Activated CD8-positive, alpha-beta T cell treated with anti-CD3 and anti-CD28 coated beads, Interleukin-2, amount 10 ng/mL, durations not matched to agents 7 days and 5 days (primary cell): ENCODE measurements at regions not wholly inside any gene's neighbourhood (a gene's known extent, or its start where the extent isn't known, plus 50 kb on each side); places are given as distances from the start of the nearest gene placed in this dataset.
"Not testable (repeated sequence)": the region's sequence is repeated elsewhere in the genome, so short reads cannot be mapped to it uniquely, and the experiment has no call there.

ENCODE experiments used
- ATAC-seq: fragments of 150-1000 bp; cut with Tn5 transposase; one replicate; pipeline ENCODE4 v1.10.0; 2021; ENCODE audit warnings: moderate library complexity
- CTCF ChIA-PET: fragments of 350-600 bp; sonication (Branson Sonifier 250); formaldehyde crosslinking; loops from one replicate; lab custom pipeline; 2021; ENCODE audit warnings: antibody characterized with exemption; lab: Charles Lee
- POLR2A ChIA-PET: fragments of 350-600 bp; sonication (Branson Sonifier 250); formaldehyde crosslinking; loops from one replicate; lab custom pipeline; 2021; ENCODE audit warnings: antibody characterized with exemption; lab: Charles Lee
- DNase-seq: peaks from one replicate; pipeline ENCODE4 v3.0.0-alpha.2; 2020
- H3K27ac Mint-ChIP-seq: one replicate; pipeline ENCODE4 v1.8.0; 2021; ENCODE audit warnings: mild to moderate bottlenecking, mixed read lengths
- H3K27me3 Mint-ChIP-seq: one replicate; pipeline ENCODE4 v1.8.0; 2021; ENCODE audit warnings: low read depth, mixed read lengths
- H3K36me3 Mint-ChIP-seq: one replicate; pipeline ENCODE4 v1.8.0; 2021; ENCODE audit warnings: low read depth, mixed read lengths
- H3K4me1 Mint-ChIP-seq: one replicate; pipeline ENCODE4 v1.8.0; 2021; ENCODE audit warnings: low read depth, mixed read lengths
- H3K4me3 Mint-ChIP-seq: one replicate; pipeline ENCODE4 v1.8.0; 2021; ENCODE audit warnings: mild to moderate bottlenecking, mixed read lengths
- H3K9me3 Mint-ChIP-seq: one replicate; pipeline ENCODE4 v1.8.0; 2022; ENCODE audit warnings: mixed read lengths; ENCODE audit not compliant: insufficient read depth

DNA sequence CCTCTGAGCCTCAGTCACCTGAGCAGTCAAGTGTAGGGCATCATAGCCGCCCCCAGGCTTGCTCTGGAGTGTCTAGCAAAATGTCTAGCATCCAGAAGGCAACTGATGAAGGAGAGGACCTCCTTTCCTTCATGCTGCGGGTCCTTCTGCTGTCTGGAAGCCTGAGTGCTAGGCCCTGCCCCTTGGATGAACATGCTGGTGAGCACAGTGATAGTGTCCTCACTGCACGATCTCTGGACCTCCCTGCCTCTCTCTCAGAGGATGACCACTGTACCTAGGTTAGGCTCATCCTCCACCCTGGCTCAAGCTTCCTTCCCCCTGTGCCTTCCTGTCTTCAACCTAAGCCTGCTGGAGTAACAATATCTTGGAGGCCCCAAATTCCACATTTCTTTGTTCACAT is 128.6 kb downstream of the TENT5C start:
- peaks cover 9% of the 10 kb centered on the region for H3K4me1 Mint-ChIP-seq
- H3K4me3 Mint-ChIP-seq: peak overlapping the region; percentile 29
- H3K9me3 Mint-ChIP-seq: peaks cover 1% of the 10 kb centered on the region
- H3K27ac Mint-ChIP-seq: peak overlapping the region; percentile 33
- ATAC-seq (peak; percentile 8), DNase-seq (no peak)
- peaks cover 6% of the 10 kb centered on the region for H3K27me3 Mint-ChIP-seq
- POLR2A ChIA-PET: no interaction called here
- CTCF ChIA-PET: interaction anchor here (1.1 to 4.2 kb wide), 3 partner anchors 21 to 200 kb away, joined by 4 to 23 read pairs (median 5); no protein-coding TSS in a partner anchor
- H3K36me3 Mint-ChIP-seq: no peaks in the 10 kb centered on the region

DNA sequence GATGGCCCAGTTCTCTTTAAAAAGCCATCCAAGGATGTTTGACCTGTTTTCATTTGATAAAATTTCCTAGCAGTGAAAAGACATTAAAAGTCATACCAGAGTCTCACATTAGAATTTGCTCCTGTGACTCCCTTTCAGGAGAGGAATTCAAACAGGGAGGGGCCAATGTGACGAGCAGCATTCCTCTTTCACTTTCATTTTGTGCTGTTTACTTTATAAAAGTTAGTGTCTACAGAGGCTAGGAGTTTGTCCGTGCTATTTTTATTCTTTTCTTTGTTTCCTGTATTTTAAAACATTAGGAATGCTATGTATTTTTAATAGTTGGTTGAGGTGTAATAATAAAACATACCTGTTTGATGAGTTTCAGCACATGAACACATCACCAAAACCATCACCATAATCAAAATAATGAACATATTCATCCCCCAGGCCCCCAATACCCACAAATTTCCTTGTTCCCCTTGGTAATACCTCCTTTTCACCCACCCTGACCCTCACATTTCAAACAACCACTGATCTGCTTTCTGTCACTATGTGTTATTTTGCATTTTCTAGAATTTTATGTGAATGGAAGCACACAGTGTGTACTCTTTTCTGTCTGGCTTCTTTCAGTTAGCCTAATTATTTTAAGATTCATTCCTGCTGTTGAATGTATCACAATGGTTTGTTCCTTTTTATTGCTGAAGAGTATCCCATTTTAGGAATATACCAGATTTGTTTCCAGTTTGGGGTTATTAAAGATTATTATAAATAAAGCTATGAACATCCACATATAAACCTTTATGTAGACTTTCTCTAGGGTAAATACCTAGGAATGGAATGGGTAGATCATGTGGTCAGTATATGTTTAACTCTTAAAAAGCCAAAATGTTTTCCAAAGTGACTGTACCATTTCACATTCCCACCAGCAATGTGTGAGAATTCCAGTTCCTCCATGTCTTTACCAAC is 129.5 kb downstream of the TENT5C start:
- ChIA-PET POLR2A (no interaction called here), CTCF (interaction anchor here (0.7 to 4.2 kb wide), 4 partner anchors 20 to 201 kb away, joined by 3 to 23 read pairs (median 4); no protein-coding TSS in a partner anchor)
- ATAC-seq: peak; percentile 89
- Mint-ChIP-seq H3K27me3 (peaks cover 3% of the 10 kb centered on the region), H3K36me3 (no peaks in the 10 kb centered on the region), H3K4me3 (peak overlapping the region; percentile 71), H3K27ac (peak overlapping the region; percentile 89), H3K4me1 (peaks cover 9% of the 10 kb centered on the region), H3K9me3 (no peaks in the 10 kb centered on the region)
- DNase-seq: peak; percentile 58

DNA sequence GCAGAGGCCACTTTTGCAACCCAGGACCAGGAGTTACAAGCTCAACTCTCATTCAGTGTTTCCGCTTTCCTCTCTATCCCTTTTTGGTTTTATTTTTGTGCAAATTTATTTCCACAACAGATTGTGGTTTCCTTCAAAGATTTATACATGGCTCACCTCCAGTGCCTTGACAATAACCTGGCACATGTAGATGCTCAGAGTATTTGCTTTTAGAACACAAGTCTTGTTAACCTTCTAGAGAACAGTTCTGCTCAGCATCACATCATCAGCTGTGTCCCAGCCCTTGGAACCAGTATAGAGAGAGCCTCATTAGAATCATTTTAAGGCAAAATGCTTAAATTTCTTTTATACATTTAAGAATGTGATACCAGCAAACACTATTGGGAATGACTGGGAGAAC is 133.7 kb downstream of the TENT5C start:
- Mint-ChIP-seq H3K4me1 (peaks cover 8% of the 10 kb centered on the region), H3K9me3 (no peaks in the 10 kb centered on the region), H3K36me3 (no peaks in the 10 kb centered on the region), H3K27ac (no peak overlapping the region), H3K27me3 (peaks cover 19% of the 10 kb centered on the region), H3K4me3 (no peak overlapping the region)
- ATAC-seq (no peak), DNase-seq (no peak)
- CTCF ChIA-PET: interaction anchor here (0.7 to 1.1 kb wide), 3 partner anchors 15 to 205 kb away, joined by 3 to 8 read pairs (median 4); no protein-coding TSS in a partner anchor
- POLR2A ChIA-PET: no interaction called here

DNA sequence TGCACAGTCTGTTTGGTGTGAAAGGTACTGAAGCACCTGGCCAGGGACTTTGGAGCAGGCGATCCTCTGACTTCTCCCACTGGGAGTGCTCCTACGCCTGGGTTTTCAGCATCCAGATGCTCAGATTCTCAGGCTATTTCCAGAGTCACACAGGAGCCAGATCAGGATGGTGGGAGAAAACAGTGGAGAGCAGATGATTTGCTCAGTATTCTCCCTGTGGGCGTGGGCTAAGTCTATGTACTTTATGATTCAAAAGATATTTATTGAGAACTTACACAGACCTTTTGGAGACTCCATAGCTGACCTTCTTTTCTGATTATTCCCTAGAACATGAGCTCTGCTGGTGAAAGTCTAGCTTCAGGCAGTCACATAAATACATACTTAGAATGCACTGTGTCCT is 134.6 kb downstream of the TENT5C start:
- Mint-ChIP-seq H3K36me3 (no peaks in the 10 kb centered on the region), H3K9me3 (peaks cover under 1% of the 10 kb centered on the region), H3K4me3 (no peak overlapping the region), H3K27me3 (peaks cover 24% of the 10 kb centered on the region), H3K4me1 (peaks cover under 1% of the 10 kb centered on the region), H3K27ac (no peak overlapping the region)
- no peak for DNase-seq
- ATAC-seq: no peak
- CTCF ChIA-PET: interaction anchor here (0.8 to 1.5 kb wide), 4 partner anchors 13 to 206 kb away, joined by 3 to 7 read pairs (median 4); no protein-coding TSS in a partner anchor
- POLR2A ChIA-PET: no interaction called here

DNA sequence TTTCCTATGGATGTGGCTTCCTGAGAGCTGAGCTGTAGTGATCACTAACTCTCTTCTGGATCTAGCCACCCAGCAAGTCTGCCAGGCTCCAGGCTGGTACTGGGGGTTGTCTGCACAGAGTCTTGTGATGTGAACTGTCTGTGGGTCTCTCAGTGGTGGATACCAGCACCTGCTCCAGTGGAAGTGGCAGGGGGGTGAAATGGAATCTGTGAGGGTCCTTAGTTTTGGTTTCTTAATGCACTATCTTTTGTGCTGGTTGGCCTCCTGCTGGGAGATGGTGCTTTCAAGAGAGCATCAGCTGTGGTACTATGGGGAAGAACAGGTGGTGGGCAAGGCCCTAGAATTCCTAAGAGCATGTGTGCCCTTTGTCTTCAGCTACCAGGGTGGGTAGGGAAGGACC is 140.7 kb downstream of the TENT5C start:
- H3K36me3 Mint-ChIP-seq, H3K9me3 Mint-ChIP-seq, H3K4me1 Mint-ChIP-seq, H3K4me3 Mint-ChIP-seq, ATAC-seq, DNase-seq, H3K27ac Mint-ChIP-seq, POLR2A ChIA-PET: not testable (repeated sequence)
- CTCF ChIA-PET: interaction anchor here (1.7 kb wide), 1 partner anchor 11 kb away, joined by 4 read pairs; no protein-coding TSS in a partner anchor
- H3K27me3 Mint-ChIP-seq: peaks cover 46% of the 10 kb centered on the region

DNA sequence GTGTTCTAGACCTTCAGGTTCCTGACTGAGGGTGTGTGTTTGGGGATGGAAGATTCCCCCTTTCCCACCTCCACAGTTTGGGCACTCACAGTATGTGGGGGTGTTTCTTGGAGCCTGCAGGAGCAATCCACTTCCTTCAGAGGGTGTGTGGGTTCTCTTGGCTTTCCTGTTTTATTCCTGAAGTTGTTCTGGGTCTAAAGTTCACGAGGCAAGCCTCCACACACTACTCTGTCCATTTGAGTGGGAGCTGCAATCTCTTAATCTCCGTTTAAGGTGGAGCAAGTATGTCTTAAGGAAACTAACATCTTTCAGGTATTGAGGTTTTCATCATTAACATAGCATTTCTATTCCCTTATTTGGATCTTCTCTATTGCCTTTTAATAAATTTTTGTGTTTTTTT is 141.8 kb downstream of the TENT5C start:
- ChIA-PET CTCF (interaction anchor here (1.7 kb wide), 1 partner anchor 10 kb away, joined by 4 read pairs; no protein-coding TSS in a partner anchor), POLR2A (no interaction called here)
- H3K36me3 Mint-ChIP-seq: no peaks in the 10 kb centered on the region
- H3K27me3 Mint-ChIP-seq: peaks cover 42% of the 10 kb centered on the region
- no peak overlapping the region for H3K27ac Mint-ChIP-seq
- peaks cover 9% of the 10 kb centered on the region for H3K9me3 Mint-ChIP-seq
- H3K4me1 Mint-ChIP-seq: no peaks in the 10 kb centered on the region
- ATAC-seq (no peak), DNase-seq (no peak)
- no peak overlapping the region for H3K4me3 Mint-ChIP-seq

DNA sequence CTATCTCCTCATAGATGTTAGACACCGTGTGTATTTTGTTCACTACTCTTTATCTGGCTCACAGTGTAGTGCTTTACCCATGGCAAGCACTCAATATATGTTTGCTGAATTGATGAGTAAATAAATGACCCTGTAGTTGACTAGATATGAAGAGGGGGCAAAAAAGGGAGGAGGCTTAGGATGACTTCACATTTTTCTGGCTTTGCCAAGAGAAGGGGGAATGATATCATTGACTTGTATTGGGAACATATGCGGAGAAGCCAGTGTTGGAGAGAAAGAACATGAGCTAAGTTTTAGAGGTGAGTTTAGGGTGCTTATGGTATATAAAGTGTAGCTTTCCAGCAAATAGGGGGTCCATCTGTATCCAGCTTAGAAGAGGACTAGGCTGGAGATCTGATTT is 145.5 kb downstream of the TENT5C start:
- POLR2A ChIA-PET: no interaction called here
- ATAC-seq: no peak
- Mint-ChIP-seq H3K4me3 (no peak overlapping the region), H3K27ac (no peak overlapping the region), H3K36me3 (no peaks in the 10 kb centered on the region), H3K27me3 (peaks cover 24% of the 10 kb centered on the region), H3K9me3 (peaks cover under 1% of the 10 kb centered on the region), H3K4me1 (peaks cover 9% of the 10 kb centered on the region)
- no peak for DNase-seq
- CTCF ChIA-PET: interaction anchor here (10.3 kb wide), 1 partner anchor 212 kb away, joined by 320 read pairs; no protein-coding TSS in a partner anchor

DNA sequence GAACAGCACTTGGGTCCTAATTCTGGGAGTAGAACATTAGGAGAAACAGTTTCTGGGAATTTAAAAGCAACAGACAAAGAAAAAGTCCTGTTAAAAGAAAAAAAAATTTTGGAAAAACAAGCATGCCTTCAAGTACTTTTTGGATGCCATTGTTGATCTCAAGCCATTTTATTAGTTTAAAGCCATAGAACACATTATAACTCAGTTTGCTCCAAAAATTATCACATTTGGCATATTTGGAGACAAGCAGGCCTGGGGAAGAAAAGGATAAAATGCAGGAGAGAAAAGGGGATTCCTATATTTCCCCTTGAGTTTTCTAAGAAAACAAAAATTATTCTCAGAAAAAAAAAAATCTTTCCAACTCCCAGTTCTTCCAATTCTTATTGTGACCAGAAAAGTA is 146.8 kb downstream of the TENT5C start:
- ATAC-seq: no peak
- POLR2A ChIA-PET: no interaction called here
- DNase-seq: no peak
- Mint-ChIP-seq H3K4me3 (no peak overlapping the region), H3K4me1 (peaks cover 9% of the 10 kb centered on the region), H3K9me3 (no peaks in the 10 kb centered on the region), H3K36me3 (no peaks in the 10 kb centered on the region), H3K27me3 (peaks cover 34% of the 10 kb centered on the region), H3K27ac (no peak overlapping the region)
- CTCF ChIA-PET: interaction anchor here (0.6 to 10.3 kb wide), 9 partner anchors 20 to 242 kb away, joined by 3 to 320 read pairs (median 4); no protein-coding TSS in a partner anchor

DNA sequence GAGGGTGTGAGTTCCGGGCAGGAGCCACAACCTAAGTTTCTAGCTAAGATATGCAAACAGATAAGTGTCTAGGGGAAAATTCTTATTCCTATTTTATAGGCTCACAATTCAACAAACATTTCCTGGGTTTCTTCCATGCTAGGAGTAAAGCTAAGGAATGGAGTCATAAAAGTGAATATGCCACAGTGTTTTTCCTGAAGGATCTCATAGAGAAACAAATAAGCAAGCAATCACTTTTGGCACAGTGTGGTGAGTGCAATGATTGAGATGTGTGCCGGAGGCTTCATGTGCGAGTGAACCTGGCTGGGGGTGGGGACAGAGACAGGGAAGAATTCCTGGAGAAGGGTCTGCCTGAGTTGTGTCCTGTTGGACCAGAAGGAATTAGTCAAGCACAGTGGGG is 147.4 kb downstream of the TENT5C start:
- no peak for ATAC-seq
- H3K4me1 Mint-ChIP-seq: peaks cover 10% of the 10 kb centered on the region
- H3K36me3 Mint-ChIP-seq: no peaks in the 10 kb centered on the region
- ChIA-PET POLR2A (interaction anchor here (1.3 kb wide), 1 partner anchor 219 kb away, joined by 4 read pairs; no protein-coding TSS in a partner anchor), CTCF (interaction anchor here (0.6 to 10.3 kb wide), 45 partner anchors 8 to 340 kb away, joined by 3 to 320 read pairs (median 5); no protein-coding TSS in a partner anchor)
- DNase-seq: no peak
- H3K4me3 Mint-ChIP-seq: no peak overlapping the region
- no peaks in the 10 kb centered on the region for H3K9me3 Mint-ChIP-seq
- H3K27ac Mint-ChIP-seq: no peak overlapping the region
- H3K27me3 Mint-ChIP-seq: peaks cover 35% of the 10 kb centered on the region

DNA sequence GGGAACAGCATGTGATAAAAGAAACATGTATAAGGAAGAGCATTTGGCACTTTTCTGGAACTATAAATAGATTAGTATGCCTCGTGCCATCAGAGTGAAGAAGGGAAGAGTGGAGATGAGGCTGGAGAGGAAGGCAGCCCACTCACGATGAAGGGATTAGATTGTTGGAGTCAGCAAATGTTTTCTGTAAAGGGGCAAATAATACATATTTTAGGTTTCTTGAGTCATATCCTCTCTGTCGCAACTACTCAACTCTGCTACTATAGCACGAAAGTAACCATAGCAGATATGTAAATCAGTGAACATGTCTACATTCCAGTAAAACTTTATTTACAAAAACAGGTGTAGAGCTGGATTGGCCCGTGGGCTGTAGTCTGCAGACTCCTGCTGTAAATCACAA is 147.8 kb downstream of the TENT5C start:
- no peak overlapping the region for H3K27ac Mint-ChIP-seq
- H3K27me3 Mint-ChIP-seq: peaks cover 37% of the 10 kb centered on the region

DNA sequence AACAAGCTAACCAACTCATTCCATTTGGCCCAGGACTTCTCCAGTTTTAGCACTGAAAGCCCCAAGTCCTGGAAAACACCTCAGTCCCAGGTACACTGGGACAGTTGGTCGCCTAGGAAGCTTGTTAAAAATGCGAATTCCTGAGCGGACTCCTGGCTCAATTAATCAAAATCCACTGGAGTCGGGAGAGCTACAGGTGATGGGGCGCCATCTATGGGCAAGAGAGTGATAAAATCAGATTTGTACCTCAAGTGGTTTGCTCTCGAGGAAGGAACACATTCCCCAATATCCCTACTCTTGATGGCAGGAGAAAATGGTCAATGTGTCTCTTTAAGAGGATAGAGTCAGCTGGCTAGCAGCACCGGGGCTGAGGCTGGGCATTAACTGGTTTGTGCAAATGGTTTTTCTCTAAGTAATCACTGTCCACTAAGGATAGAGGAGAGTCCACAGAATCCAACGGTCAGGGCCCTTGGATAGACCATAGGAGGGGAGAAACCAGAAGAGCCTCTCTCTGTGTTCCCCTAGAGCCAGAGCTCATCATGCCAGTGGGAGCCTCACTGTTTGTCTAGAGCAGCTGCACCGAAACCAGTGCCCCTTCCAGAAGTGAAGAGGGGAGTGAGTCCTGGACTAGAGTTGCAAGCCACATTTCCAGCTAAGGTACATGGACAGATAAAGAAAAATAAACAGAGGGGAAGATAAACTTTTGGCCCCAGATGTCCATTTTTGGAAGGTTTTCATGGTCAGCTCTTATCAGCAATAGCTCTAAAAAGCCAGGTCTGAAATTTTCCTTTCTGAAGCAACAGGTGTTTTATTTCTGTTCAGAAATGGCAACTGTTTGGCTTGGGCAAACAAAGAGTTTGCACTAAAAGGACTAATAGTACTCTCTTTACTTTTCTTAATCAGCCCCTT is 148.5 kb downstream of the TENT5C start:
- Mint-ChIP-seq H3K4me1 (peaks cover 19% of the 10 kb centered on the region), H3K27me3 (peaks cover 38% of the 10 kb centered on the region), H3K36me3 (no peaks in the 10 kb centered on the region), H3K9me3 (no peaks in the 10 kb centered on the region), H3K27ac (no peak overlapping the region), H3K4me3 (no peak overlapping the region)
- DNase-seq: peak; percentile 68
- CTCF ChIA-PET: interaction anchor here (0.7 to 10.3 kb wide), 71 partner anchors 9 to 694 kb away, joined by 3 to 320 read pairs (median 4); partner anchors contain the start of genes GDAP2, TTF2 and WDR3
- POLR2A ChIA-PET: interaction anchor here (0.9 to 1.3 kb wide), 2 partner anchors 96 to 220 kb away, joined by 3 to 4 read pairs; no protein-coding TSS in a partner anchor
- ATAC-seq: no peak

More for the DNA sequence above, 147.8 kb downstream of the TENT5C start:
- DNase-seq (no peak), ATAC-seq (no peak)
- Mint-ChIP-seq H3K4me1 (peaks cover 14% of the 10 kb centered on the region), H3K4me3 (no peak overlapping the region), H3K9me3 (no peaks in the 10 kb centered on the region), H3K36me3 (no peaks in the 10 kb centered on the region)
- CTCF ChIA-PET: interaction anchor here (0.7 to 10.3 kb wide), 67 partner anchors 8 to 694 kb away, joined by 3 to 320 read pairs (median 4); partner anchors contain the start of genes GDAP2, TTF2 and WDR3
- POLR2A ChIA-PET: interaction anchor here (0.9 to 1.3 kb wide), 2 partner anchors 95 to 219 kb away, joined by 3 to 4 read pairs; no protein-coding TSS in a partner anchor
